Esophagus muscularis mucosa (tissue), 3 donors: ENCODE measurements at regions not wholly inside any gene's neighbourhood (a gene's known extent, or its start where the extent isn't known, plus 50 kb on each side); places are given as distances from the start of the nearest gene placed in this dataset.

Experiments used
- POLR2A ChIP-seq: fragments of 450-650 bp; IDR thresholded peaks from one replicate; pipeline ENCODE4 v1.6.1; 2017; ENCODE audit warnings: antibody characterized with exemption, moderate library complexity, mild to moderate bottlenecking, low read depth
- POLR2AphosphoS5 ChIP-seq, 2 donors: sonication (generic); formaldehyde crosslinking; IDR thresholded peaks; one replicate each; pipeline ENCODE4 v1.6.1; 2017; ENCODE audit warnings: antibody characterized with exemption in 2 of 2
- TF ChIP-seq, protein P1 (sequence below), 3 experiments: fragments of 200-600 bp in 2 of 3; fragments of 450-650 bp in 1 of 3; sonication (generic) in 2 of 3; IDR thresholded peaks; one replicate each; pipeline ENCODE4 v1.5.1; 2017 to 2019; ENCODE audit warnings: antibody characterized with exemption in 3 of 3, mild to moderate bottlenecking in 2 of 3, moderate library complexity in 1 of 3

DNA sequence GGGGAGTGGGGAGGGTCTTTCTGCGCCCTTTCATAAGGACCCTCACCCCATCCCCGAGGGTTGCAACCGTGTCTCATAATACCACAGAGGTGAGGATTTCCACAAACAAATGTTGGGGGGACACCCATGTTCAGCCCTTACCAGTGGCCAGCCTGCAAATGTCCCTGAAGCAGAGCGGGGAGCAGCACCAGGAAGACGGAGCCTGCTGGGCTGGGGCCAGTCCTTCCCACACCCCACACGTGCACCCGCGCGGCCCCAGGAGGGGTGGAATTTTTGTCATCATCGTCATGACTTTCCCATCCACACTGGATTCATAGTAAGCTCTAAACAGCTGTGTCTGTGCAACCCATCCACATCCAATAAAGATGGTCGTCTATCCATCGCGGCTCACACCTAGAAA lies 409.8 kb downstream of the BRD1 start:
- TF ChIP-seq, protein P1, sequence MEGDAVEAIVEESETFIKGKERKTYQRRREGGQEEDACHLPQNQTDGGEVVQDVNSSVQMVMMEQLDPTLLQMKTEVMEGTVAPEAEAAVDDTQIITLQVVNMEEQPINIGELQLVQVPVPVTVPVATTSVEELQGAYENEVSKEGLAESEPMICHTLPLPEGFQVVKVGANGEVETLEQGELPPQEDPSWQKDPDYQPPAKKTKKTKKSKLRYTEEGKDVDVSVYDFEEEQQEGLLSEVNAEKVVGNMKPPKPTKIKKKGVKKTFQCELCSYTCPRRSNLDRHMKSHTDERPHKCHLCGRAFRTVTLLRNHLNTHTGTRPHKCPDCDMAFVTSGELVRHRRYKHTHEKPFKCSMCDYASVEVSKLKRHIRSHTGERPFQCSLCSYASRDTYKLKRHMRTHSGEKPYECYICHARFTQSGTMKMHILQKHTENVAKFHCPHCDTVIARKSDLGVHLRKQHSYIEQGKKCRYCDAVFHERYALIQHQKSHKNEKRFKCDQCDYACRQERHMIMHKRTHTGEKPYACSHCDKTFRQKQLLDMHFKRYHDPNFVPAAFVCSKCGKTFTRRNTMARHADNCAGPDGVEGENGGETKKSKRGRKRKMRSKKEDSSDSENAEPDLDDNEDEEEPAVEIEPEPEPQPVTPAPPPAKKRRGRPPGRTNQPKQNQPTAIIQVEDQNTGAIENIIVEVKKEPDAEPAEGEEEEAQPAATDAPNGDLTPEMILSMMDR (IDR thresholded peaks at IDR 0.05): no peak
- TF ChIP-seq POLR2A (no peak), POLR2AphosphoS5 (IDR thresholded peaks at IDR 0.05) (no peak)
